Testis (tissue), 2 donors: ENCODE measurements at regions not wholly inside any gene's neighbourhood (a gene's known extent, or its start where the extent isn't known, plus 50 kb on each side); places are given as distances from the start of the nearest gene placed in this dataset.
A peak's percentile ranks its signal among the peaks of the same experiment; 100 is the strongest.
"Not testable (repeated sequence)": the region's sequence is repeated elsewhere in the genome, so short reads cannot be mapped to it uniquely, and the experiment has no call there.

Experiments
- DNase-seq: peaks from one replicate; pipeline ENCODE4 v3.0.0-alpha.2; 2019
- H3K27ac ChIP-seq, 2 donors: fragments of 200-600 bp; sonication (generic); one replicate each; pipeline ENCODE4 v1.5.1; 2019
- H3K27me3 ChIP-seq: fragments of 200-600 bp; sonication (generic); one replicate; pipeline ENCODE4 v1.5.1; 2019
- H3K36me3 ChIP-seq: fragments of 200-600 bp; sonication (generic); one replicate; pipeline ENCODE4 v1.5.1; 2017; ENCODE audit warnings: low read depth; ENCODE audit errors: missing control alignments
- H3K4me1 ChIP-seq: fragments of 200-600 bp; sonication (generic); one replicate; pipeline ENCODE4 v1.5.1; 2019
- H3K4me3 ChIP-seq, 2 donors: fragments of 200-600 bp; sonication (generic); one replicate each; pipeline ENCODE4 v1.5.1; 2017 to 2019
- H3K9me3 ChIP-seq: fragments of 200-600 bp; sonication (generic); one replicate; pipeline ENCODE4 v1.5.1; 2017
- POLR2A ChIP-seq: fragments of 450-650 bp; IDR thresholded peaks from one replicate; pipeline ENCODE4 v1.6.1; 2017; ENCODE audit warnings: antibody characterized with exemption, mild to moderate bottlenecking, moderate library complexity
- WGBS, 2 donors: methylation state at CpG; one replicate each; pipeline ENCODE4 v1.1.5; 2018; 5-methylcytosine and 5-hydroxymethylcytosine counted together
- intact Hi-C: fragments of 100-400 bp; cut with DNase I; formaldehyde crosslinking; loops from one replicate; pipeline ENCODE4 v1.15.1; 2023; ENCODE audit warnings: low total_unique reads
- TF ChIP-seq, protein P1 (sequence below), 3 experiments: fragments of 450-650 bp in 2 of 3; fragments of 200-600 bp in 1 of 3; sonication (generic) in 1 of 3; IDR thresholded peaks; one replicate each; pipeline ENCODE4 v1.5.1; 2016 to 2019; ENCODE audit warnings: antibody characterized with exemption in 3 of 3, mild to moderate bottlenecking in 2 of 3, moderate library complexity in 1 of 3

DNA sequence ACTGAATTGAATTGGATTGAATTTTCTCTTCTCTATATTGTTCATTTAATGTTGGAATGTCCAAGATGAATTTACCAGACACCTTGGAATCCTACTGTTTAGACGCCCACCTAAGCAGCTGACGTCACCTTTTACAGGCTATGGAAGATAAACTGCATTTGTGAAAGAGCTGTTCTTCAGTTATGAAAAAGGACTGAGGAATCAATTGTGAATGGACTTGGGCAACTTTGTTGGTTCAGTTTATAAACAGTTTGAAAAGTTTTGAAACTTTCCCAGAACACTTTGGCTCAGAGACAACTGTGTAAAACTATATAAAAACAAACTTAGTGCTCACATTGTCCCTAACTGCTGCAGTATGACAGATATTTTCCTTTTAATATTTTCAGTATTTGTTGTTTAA is 590.8 kb upstream of the SPRY2 start:
- Histone ChIP-seq H3K4me1 (no peaks in the 10 kb centered on the region), H3K27me3 (no peaks in the 10 kb centered on the region), H3K36me3 (no peaks in the 10 kb centered on the region), H3K9me3 (no peaks in the 10 kb centered on the region), H3K27ac (no peak overlapping the region), H3K4me3 (no peak overlapping the region)
- 56 to 66% methylated on average over 2 of the region's 2 CpGs for WGBS, 2 donors
- no peak for DNase-seq
- intact Hi-C loops = no loop called here
- TF ChIP-seq, protein P1, sequence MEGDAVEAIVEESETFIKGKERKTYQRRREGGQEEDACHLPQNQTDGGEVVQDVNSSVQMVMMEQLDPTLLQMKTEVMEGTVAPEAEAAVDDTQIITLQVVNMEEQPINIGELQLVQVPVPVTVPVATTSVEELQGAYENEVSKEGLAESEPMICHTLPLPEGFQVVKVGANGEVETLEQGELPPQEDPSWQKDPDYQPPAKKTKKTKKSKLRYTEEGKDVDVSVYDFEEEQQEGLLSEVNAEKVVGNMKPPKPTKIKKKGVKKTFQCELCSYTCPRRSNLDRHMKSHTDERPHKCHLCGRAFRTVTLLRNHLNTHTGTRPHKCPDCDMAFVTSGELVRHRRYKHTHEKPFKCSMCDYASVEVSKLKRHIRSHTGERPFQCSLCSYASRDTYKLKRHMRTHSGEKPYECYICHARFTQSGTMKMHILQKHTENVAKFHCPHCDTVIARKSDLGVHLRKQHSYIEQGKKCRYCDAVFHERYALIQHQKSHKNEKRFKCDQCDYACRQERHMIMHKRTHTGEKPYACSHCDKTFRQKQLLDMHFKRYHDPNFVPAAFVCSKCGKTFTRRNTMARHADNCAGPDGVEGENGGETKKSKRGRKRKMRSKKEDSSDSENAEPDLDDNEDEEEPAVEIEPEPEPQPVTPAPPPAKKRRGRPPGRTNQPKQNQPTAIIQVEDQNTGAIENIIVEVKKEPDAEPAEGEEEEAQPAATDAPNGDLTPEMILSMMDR (IDR thresholded peaks at IDR 0.05) = no peak
- TF ChIP-seq POLR2A = no peak

DNA sequence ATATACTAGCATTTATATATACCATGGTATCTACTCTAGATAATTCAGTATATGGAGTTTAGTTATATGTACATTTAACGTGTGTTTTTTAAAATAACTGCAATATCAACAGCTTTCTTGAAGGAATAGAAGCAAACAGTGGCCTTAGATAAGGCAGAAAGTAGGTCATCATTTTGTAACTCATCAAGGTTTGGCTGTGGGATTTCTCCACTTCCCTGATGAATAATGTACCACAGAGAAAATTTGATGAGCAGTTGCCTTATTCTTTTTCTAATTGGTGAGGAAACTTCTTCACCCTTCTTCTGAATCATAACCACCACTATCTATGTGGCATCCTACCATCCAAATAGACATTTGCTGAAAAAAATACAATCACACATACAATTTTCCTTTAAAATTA is 590.2 kb upstream of the SPRY2 start:
- Histone ChIP-seq H3K27ac (no peak overlapping the region), H3K4me3 (no peak overlapping the region), H3K9me3 (no peaks in the 10 kb centered on the region), H3K4me1 (no peaks in the 10 kb centered on the region), H3K36me3 (no peaks in the 10 kb centered on the region), H3K27me3 (no peaks in the 10 kb centered on the region)
- no peak for DNase-seq
- intact Hi-C loops = no loop called here
- 47 to 53% methylated on average over 1 of the region's 1 CpG for WGBS, 2 donors
- TF ChIP-seq, protein P1 (IDR thresholded peaks at IDR 0.05) = no peak
- TF ChIP-seq POLR2A = no peak

DNA sequence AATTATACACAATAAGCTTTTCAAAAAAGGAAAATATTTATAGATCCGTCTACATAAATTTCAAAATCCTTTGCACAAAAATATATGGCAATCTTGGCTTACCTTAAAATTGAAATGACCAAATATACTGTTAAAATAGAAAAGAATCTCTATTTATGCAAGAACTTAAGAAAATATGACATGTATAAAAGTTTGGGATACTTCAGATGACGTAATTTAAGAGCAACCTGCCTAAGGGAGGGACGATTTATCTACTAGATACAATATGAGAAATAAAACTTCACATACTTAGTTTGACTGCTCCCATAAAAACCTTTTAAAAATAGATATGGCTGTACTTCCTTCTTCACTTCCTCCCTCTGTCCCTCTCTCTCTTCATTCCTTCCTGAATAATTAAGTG is 587.3 kb upstream of the SPRY2 start:
- WGBS, 2 donors = 89 to 95% methylated on average over 3 of the region's 3 CpGs
- no peaks in the 10 kb centered on the region for H3K27me3 ChIP-seq
- no peak for DNase-seq
- TF ChIP-seq, protein P1 (IDR thresholded peaks at IDR 0.05) = no peak
- TF ChIP-seq POLR2A = no peak
- no peaks in the 10 kb centered on the region for H3K4me1 ChIP-seq
- intact Hi-C loops = no loop called here
- H3K36me3 ChIP-seq = no peaks in the 10 kb centered on the region
- H3K27ac ChIP-seq = no peak overlapping the region
- H3K4me3 ChIP-seq = no peak overlapping the region
- no peaks in the 10 kb centered on the region for H3K9me3 ChIP-seq

DNA sequence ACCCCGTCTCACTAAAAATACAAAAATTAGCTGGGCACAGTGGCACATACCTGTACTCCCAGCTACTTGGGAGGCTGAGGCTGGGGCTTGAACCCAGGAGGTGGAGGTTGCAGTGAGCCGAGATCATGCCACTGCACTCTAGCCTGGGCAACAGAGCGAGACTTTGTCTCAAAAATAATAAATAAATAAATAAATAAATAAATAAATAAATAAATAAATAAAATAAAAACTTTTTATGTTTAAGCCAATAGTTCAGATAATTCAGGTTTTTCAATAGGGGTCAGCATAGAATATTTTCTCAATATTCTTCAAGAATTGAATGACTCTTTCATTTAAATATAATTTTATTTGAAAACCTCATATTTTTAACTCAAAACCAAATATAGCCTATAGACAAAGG is 585.1 kb upstream of the SPRY2 start:
- intact Hi-C loops, H3K4me3 ChIP-seq, H3K4me1 ChIP-seq, DNase-seq, H3K27ac ChIP-seq, H3K9me3 ChIP-seq, H3K27me3 ChIP-seq, H3K36me3 ChIP-seq: not testable (repeated sequence)
- WGBS, 2 donors = 92 to 97% methylated on average over 3 of the region's 3 CpGs

DNA sequence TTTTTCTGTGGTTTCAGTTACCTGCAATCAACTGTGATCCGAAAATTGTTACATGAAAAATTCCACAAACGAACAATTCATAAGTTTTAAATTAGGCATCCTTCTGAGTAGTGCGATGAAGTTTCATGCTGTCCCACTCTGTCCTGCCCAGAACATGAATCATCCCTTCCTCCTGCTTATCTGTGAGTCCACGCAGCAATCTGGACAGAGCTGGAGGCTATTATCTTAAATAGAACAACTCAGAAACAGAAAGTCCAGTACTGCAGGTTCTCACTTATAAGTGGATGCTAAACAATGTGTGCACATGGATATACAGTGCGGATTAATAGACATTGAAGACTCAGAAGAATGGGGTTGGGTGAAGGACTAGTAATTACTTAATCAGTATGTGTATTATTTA is 583.7 kb upstream of the SPRY2 start:
- no peak overlapping the region for H3K27ac ChIP-seq
- no peak overlapping the region for H3K4me3 ChIP-seq
- peak; percentile 37 for DNase-seq
- intact Hi-C loops = no loop called here
- 24 to 41% methylated on average over 5 of the region's 5 CpGs for WGBS, 2 donors
- no peak for TF ChIP-seq POLR2A
- no peaks in the 10 kb centered on the region for H3K36me3 ChIP-seq
- H3K27me3 ChIP-seq = no peaks in the 10 kb centered on the region
- H3K4me1 ChIP-seq = no peaks in the 10 kb centered on the region
- H3K9me3 ChIP-seq = no peaks in the 10 kb centered on the region

DNA sequence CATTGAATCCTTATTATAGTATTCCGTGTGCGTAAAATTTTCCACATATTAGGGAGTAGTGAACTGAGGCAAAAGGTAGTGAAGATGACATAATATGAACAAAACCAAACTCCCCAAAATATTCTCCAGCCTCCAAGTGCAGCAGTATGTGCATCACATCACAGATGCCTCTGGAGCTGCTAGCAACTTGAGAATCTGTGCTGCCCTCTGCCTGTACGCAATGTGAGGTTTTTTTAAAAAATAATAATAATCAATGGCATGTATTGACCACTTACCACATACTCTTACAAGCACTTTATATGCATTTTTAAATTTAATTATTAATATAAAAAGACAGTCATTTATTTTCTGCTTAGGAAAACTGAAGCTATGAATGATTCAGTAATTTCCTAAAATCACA is 583.0 kb upstream of the SPRY2 start:
- DNase-seq = no peak
- no peaks in the 10 kb centered on the region for H3K36me3 ChIP-seq
- no peaks in the 10 kb centered on the region for H3K9me3 ChIP-seq
- H3K27ac ChIP-seq = no peak overlapping the region
- WGBS, 2 donors = 88 to 92% methylated on average over 3 of the region's 3 CpGs
- no peak for TF ChIP-seq POLR2A
- TF ChIP-seq, protein P1 (IDR thresholded peaks at IDR 0.05) = no peak
- H3K4me3 ChIP-seq = no peak overlapping the region
- no peaks in the 10 kb centered on the region for H3K27me3 ChIP-seq
- no peaks in the 10 kb centered on the region for H3K4me1 ChIP-seq
- intact Hi-C loops = no loop called here
